ENCODE measurements at regions not wholly inside any gene's neighbourhood (a gene's known extent, or its start where the extent isn't known, plus 50 kb on each side); places are given as distances from the start of the nearest gene placed in this dataset.

DNA sequence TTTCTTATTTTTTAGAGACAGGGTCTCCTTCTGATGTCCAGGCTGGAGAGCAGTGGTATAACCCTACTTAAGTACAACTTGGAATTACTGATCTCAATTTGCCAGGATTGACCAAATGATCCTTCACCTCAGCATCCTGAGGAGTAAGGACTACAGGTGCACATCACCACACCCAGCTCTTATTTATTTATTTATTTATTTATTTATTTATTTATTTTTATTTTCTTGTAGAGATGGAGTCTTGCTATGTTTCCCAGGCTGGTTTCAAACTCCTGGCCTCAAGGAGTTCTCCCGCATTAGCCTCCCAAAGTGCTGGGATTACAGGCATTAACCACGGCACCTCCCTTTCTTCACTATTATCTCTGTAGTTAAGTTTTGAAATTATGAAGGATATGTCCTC, 117.5 kb upstream of the NEGR1 start:
- no peak for TF ChIP-seq POLR2AphosphoS5 (IDR thresholded peaks at IDR 0.05)
- TF ChIP-seq, protein P1, sequence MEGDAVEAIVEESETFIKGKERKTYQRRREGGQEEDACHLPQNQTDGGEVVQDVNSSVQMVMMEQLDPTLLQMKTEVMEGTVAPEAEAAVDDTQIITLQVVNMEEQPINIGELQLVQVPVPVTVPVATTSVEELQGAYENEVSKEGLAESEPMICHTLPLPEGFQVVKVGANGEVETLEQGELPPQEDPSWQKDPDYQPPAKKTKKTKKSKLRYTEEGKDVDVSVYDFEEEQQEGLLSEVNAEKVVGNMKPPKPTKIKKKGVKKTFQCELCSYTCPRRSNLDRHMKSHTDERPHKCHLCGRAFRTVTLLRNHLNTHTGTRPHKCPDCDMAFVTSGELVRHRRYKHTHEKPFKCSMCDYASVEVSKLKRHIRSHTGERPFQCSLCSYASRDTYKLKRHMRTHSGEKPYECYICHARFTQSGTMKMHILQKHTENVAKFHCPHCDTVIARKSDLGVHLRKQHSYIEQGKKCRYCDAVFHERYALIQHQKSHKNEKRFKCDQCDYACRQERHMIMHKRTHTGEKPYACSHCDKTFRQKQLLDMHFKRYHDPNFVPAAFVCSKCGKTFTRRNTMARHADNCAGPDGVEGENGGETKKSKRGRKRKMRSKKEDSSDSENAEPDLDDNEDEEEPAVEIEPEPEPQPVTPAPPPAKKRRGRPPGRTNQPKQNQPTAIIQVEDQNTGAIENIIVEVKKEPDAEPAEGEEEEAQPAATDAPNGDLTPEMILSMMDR (IDR thresholded peaks at IDR 0.05) = no peak
- no peak for TF ChIP-seq POLR2A (IDR thresholded peaks at IDR 0.05)
- no peak for TF ChIP-seq EP300 (IDR thresholded peaks at IDR 0.05)

Data from sigmoid colon (tissue), 4 donors.